Glutamatergic neuron (in vitro differentiated cells): ENCODE measurements at regions not wholly inside any gene's neighbourhood (a gene's known extent, or its start where the extent isn't known, plus 50 kb on each side); places are given as distances from the start of the nearest gene placed in this dataset.
A peak's percentile ranks its signal among the peaks of the same experiment; 100 is the strongest.

Experiments
- DNase-seq: peaks from one replicate; pipeline ENCODE4 v3.0.0; 2022
- H3K27ac Mint-ChIP-seq: one replicate; pipeline ENCODE4 v1.8.0; 2020; ENCODE audit warnings: mild to moderate bottlenecking, mixed read lengths, inconsistent platforms; ENCODE audit not compliant: unreplicated experiment
- H3K27me3 Mint-ChIP-seq: one replicate; pipeline ENCODE4 v1.8.0; 2020; ENCODE audit warnings: mild to moderate bottlenecking, moderate library complexity, mixed read lengths, inconsistent platforms; ENCODE audit not compliant: unreplicated experiment
- H3K36me3 Mint-ChIP-seq: one replicate; pipeline ENCODE4 v1.8.0; 2020; ENCODE audit warnings: mild to moderate bottlenecking, mixed read lengths, inconsistent platforms; ENCODE audit not compliant: unreplicated experiment
- H3K4me1 Mint-ChIP-seq: one replicate; pipeline ENCODE4 v1.8.0; 2020; ENCODE audit warnings: mild to moderate bottlenecking, low read depth, mixed read lengths, inconsistent platforms; ENCODE audit not compliant: unreplicated experiment
- H3K4me3 Mint-ChIP-seq: one replicate; pipeline ENCODE4 v1.8.0; 2020; ENCODE audit warnings: mild to moderate bottlenecking, mixed read lengths, inconsistent platforms; ENCODE audit not compliant: unreplicated experiment
- H3K9me3 Mint-ChIP-seq: one replicate; pipeline ENCODE4 v1.8.0; 2020; ENCODE audit warnings: mild to moderate bottlenecking, moderate library complexity, mixed read lengths, inconsistent platforms; ENCODE audit not compliant: unreplicated experiment
- TF ChIP-seq, protein P1 (sequence below): fragments of 200-600 bp; sonication (generic); IDR thresholded peaks from one replicate; pipeline ENCODE4 v1.5.0; 2021; ENCODE audit not compliant: partially characterized antibody, unreplicated experiment

DNA sequence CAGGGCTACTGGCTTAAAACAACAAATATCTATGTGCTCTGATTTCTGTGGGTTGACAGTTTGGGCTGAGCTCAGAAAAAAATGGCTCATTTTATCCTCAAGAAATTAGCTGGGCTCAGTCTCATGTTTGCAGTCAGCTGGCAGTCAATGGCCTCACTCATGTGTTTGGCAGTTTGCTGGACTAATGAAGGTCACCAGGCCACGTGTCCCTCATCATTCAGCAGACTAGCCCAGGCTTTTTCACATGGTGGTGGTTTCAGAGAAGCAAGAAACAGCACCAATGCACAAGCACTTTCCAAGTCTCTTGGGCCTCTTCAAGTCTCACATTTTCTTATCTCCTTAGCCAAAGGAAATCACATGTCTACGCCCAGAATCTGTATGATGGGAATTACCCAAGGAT is 478.3 kb upstream of the PPP2R3A start:
- Mint-ChIP-seq H3K27ac (no peak overlapping the region), H3K9me3 (no peaks in the 10 kb centered on the region), H3K36me3 (no peaks in the 10 kb centered on the region), H3K27me3 (no peaks in the 10 kb centered on the region), H3K4me3 (no peak overlapping the region), H3K4me1 (peaks cover 5% of the 10 kb centered on the region)
- peak; percentile 19 for DNase-seq
- TF ChIP-seq, protein P1, sequence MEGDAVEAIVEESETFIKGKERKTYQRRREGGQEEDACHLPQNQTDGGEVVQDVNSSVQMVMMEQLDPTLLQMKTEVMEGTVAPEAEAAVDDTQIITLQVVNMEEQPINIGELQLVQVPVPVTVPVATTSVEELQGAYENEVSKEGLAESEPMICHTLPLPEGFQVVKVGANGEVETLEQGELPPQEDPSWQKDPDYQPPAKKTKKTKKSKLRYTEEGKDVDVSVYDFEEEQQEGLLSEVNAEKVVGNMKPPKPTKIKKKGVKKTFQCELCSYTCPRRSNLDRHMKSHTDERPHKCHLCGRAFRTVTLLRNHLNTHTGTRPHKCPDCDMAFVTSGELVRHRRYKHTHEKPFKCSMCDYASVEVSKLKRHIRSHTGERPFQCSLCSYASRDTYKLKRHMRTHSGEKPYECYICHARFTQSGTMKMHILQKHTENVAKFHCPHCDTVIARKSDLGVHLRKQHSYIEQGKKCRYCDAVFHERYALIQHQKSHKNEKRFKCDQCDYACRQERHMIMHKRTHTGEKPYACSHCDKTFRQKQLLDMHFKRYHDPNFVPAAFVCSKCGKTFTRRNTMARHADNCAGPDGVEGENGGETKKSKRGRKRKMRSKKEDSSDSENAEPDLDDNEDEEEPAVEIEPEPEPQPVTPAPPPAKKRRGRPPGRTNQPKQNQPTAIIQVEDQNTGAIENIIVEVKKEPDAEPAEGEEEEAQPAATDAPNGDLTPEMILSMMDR, result no peak

DNA sequence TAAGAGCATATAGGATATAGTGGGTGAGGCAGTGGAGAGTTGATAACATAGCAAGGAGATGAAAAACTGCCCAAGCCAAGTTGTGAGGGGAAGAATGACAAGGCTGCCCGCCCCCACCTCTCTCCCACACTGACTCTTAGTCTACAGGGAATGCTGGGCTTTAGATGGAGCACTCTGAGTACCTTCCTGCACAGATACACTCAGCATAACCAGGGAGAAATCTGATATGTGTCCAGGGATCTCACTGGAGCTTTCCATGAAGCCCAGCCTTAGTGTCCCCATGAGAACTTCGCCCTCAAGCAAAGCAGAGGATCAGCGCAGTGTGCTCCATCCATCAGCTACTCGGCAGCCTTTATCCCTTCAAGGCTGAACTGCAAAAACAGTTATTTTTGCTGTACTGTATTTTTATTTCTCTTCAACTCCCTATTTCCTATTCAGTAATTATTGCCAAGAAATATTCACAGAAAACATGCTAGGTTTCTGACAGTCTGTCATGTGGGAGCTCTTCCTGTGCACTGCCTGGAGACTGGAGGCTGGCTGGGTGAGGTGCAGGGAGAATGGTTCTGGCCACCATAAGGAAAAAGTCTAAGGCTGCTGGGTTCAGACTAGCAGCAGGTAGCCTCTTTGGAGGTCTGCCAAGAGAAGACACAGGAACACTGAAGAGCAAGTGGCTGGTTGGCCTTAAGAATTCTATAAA is 475.2 kb upstream of the PPP2R3A start:
- TF ChIP-seq, protein P1, result no peak
- no peak overlapping the region for H3K27ac Mint-ChIP-seq
- no peaks in the 10 kb centered on the region for H3K27me3 Mint-ChIP-seq
- no peaks in the 10 kb centered on the region for H3K9me3 Mint-ChIP-seq
- peak; percentile 17 for DNase-seq
- peak overlapping the region; percentile 3 for H3K4me3 Mint-ChIP-seq
- H3K4me1 Mint-ChIP-seq, result peaks cover 5% of the 10 kb centered on the region
- H3K36me3 Mint-ChIP-seq, result no peaks in the 10 kb centered on the region

DNA sequence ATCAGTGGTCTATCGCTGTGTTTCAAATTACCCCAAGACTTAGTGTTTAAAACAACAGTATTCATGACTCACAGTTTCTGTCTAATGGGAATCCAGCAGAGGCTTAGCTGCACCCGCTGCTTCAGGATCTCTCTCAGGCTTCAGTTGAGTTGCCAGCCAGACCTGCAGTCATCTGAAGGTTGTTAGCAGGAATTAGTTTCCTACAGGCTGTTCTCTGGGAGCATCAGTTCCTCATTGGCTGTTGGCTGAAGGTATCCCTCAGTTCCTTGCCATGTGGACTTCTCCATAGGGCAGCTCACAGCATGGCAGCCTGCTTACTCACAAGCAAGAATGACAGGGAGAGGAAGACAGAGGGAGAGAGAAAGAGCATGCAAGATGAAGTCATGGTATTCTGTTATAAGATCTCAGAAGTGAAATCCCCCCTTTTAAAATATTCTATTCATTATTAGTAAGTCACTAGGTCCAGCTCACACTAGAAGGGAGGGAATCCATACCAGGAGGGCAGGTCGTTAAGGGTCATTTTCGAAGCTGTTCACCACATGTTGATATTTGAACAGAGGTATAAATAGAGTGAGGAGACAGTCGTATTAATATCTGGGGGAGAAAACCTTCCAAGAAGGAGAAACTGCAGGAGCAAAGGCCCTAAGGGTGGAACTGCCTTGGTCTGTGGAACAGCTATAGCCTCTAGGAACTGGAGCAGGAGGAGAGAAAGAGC is 473.9 kb upstream of the PPP2R3A start:
- Mint-ChIP-seq H3K4me3 (no peak overlapping the region), H3K27ac (no peak overlapping the region), H3K27me3 (no peaks in the 10 kb centered on the region), H3K4me1 (peaks cover 5% of the 10 kb centered on the region), H3K36me3 (no peaks in the 10 kb centered on the region), H3K9me3 (no peaks in the 10 kb centered on the region)
- DNase-seq, result no peak
- TF ChIP-seq, protein P1, result no peak

DNA sequence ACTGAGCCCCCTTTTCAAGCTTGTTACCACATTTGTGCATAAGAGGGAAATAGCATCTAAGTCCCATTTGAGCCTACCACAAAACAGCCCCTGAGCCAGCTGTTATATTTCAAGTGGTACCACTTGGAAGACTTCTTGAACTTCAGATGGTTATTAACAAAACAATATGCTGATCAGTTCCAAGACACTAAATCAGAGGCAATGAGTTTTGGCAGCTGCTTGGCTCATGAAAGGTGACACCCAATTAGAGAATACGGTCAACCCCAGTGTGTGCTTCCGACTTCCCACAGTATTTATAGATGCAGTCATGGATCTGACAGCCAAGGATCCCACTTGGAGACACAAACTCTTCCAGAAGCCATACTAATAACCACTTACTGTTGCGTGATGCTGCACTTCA is 469.6 kb upstream of the PPP2R3A start:
- TF ChIP-seq, protein P1, result no peak
- Mint-ChIP-seq H3K27me3 (no peaks in the 10 kb centered on the region), H3K36me3 (no peaks in the 10 kb centered on the region), H3K27ac (no peak overlapping the region), H3K4me3 (no peak overlapping the region), H3K4me1 (no peaks in the 10 kb centered on the region), H3K9me3 (no peaks in the 10 kb centered on the region)
- DNase-seq, result no peak

DNA sequence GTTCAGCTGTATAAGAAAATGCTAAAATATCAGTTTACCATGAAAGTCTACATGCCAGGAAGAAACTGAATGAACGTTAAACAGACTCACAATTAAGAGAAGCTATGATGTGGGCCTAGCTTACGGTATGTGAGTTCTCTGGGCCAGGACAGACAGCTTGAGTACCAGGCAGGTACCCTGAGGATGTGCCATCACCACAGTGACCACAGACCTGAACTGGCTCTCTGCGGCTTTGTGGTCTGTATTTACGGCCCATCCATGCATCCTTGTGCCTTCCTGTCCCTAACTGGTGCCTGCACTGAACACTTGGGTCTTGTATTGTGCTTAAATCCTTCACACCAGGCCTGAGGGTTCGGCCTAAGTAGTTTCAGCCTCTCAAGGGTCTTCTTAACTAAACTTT is 467.5 kb upstream of the PPP2R3A start:
- TF ChIP-seq, protein P1, result no peak
- Mint-ChIP-seq H3K27me3 (no peaks in the 10 kb centered on the region), H3K27ac (no peak overlapping the region), H3K4me3 (no peak overlapping the region), H3K4me1 (no peaks in the 10 kb centered on the region), H3K9me3 (peaks cover 2% of the 10 kb centered on the region), H3K36me3 (no peaks in the 10 kb centered on the region)
- no peak for DNase-seq
